ENCODE measurements at regions not wholly inside any gene's neighbourhood (a gene's known extent, or its start where the extent isn't known, plus 50 kb on each side); places are given as distances from the start of the nearest gene placed in this dataset.
"Not testable (repeated sequence)": the region's sequence is repeated elsewhere in the genome, so short reads cannot be mapped to it uniquely, and the experiment has no call there.

- not testable (repeated sequence) for DNase-seq
Measured at GRCh38 chr12:124070394-124071074, 97.5 kb downstream of the ZNF664 start.

GRCh38 chr12:124071075-124071443 is 98.0 kb downstream of the ZNF664 start:
- no peak for DNase-seq

GRCh38 chr12:124073356-124074035 is 100.5 kb downstream of the ZNF664 start:
- DNase-seq = no peak

GRCh38 chr12:124075841-124076240 is 102.8 kb downstream of the ZNF664 start:
- DNase-seq = no peak

- DNase-seq = no peak
Measured at GRCh38 chr12:124077701-124078100, 104.7 kb downstream of the ZNF664 start.

- DNase-seq = no peak
Measured at GRCh38 chr12:124078800-124079199, 105.8 kb downstream of the ZNF664 start.

- DNase-seq = no peak
Measured at GRCh38 chr12:124080649-124081048, 107.6 kb downstream of the ZNF664 start.

- DNase-seq = no peak
Measured at GRCh38 chr12:124082012-124082411, 109.0 kb downstream of the ZNF664 start.

- DNase-seq = no peak
Measured at GRCh38 chr12:124082687-124083086, 109.7 kb downstream of the ZNF664 start.

GRCh38 chr12:124083708-124084107 is 110.7 kb downstream of the ZNF664 start:
- DNase-seq = no peak

- no peak for DNase-seq
Measured at GRCh38 chr12:124085419-124086296, 112.6 kb downstream of the ZNF664 start.

- no peak for DNase-seq
Measured at GRCh38 chr12:124086299-124086898, 113.4 kb downstream of the ZNF664 start.

GRCh38 chr12:124087266-124088051 is 114.4 kb downstream of the ZNF664 start:
- DNase-seq = peak; percentile 52

- peak; percentile 69 for DNase-seq
Measured at GRCh38 chr12:124088217-124088907, 115.3 kb downstream of the ZNF664 start.

GRCh38 chr12:124089181-124089914 is 116.3 kb downstream of the ZNF664 start:
- DNase-seq = not testable (repeated sequence)

GRCh38 chr12:124091835-124092234 is 118.8 kb downstream of the ZNF664 start:
- no peak for DNase-seq

- not testable (repeated sequence) for DNase-seq
Measured at GRCh38 chr12:124092532-124092931, 119.5 kb downstream of the ZNF664 start.

- DNase-seq = no peak
Measured at GRCh38 chr12:124093297-124093696, 120.3 kb downstream of the ZNF664 start.

- DNase-seq = no peak
Measured at GRCh38 chr12:124094188-124094587, 121.2 kb downstream of the ZNF664 start.

- no peak for DNase-seq
Measured at GRCh38 chr12:124094733-124095132, 121.7 kb downstream of the ZNF664 start.

GRCh38 chr12:124096109-124096508 is 123.1 kb downstream of the ZNF664 start:
- no peak for DNase-seq
